Ishikawa (cell line): ENCODE measurements at regions not wholly inside any gene's neighbourhood (a gene's known extent, or its start where the extent isn't known, plus 50 kb on each side); places are given as distances from the start of the nearest gene placed in this dataset.

Experiments used
- CEBPB ChIP-seq: IDR thresholded peaks from 2 replicates; pipeline ENCODE4 v1.6.1; 2012
- CREB1 ChIP-seq: IDR thresholded peaks from 2 replicates; pipeline ENCODE4 v1.6.1; 2012; ENCODE audit warnings: low read depth
- EGR1 ChIP-seq: IDR thresholded peaks from 2 replicates; pipeline ENCODE4 v1.6.1; 2012
- EP300 ChIP-seq: IDR thresholded peaks from 2 replicates; pipeline ENCODE4 v1.6.1; 2012; ENCODE audit warnings: borderline replicate concordance
- FOXM1 ChIP-seq: IDR thresholded peaks from 2 replicates; pipeline ENCODE4 v1.6.1; 2012; ENCODE audit warnings: low read depth, borderline replicate concordance
- MAX ChIP-seq: IDR thresholded peaks from 2 replicates; pipeline ENCODE4 v1.6.1; 2012
- NFIC ChIP-seq: IDR thresholded peaks from 2 replicates; pipeline ENCODE4 v1.6.1; 2012
- RAD21 ChIP-seq: IDR thresholded peaks from 2 replicates; pipeline ENCODE4 v1.6.1; 2012; ENCODE audit warnings: low read depth
- TAF1 ChIP-seq: IDR thresholded peaks from 2 replicates; pipeline ENCODE4 v1.6.1; 2012; ENCODE audit warnings: low read depth, mild to moderate bottlenecking
- TCF12 ChIP-seq: IDR thresholded peaks from 2 replicates; pipeline ENCODE4 v1.6.1; 2012; ENCODE audit warnings: low read depth
- TEAD4 ChIP-seq: IDR thresholded peaks from 2 replicates; pipeline ENCODE4 v1.6.1; 2012
- YY1 ChIP-seq: IDR thresholded peaks from 2 replicates; pipeline ENCODE4 v1.6.1; 2012; ENCODE audit warnings: low read depth
- ZBTB7A ChIP-seq: IDR thresholded peaks from 2 replicates; pipeline ENCODE4 v1.6.1; 2012; ENCODE audit warnings: low read depth
- TF ChIP-seq, protein P1 (sequence below): IDR thresholded peaks from 2 replicates; pipeline ENCODE4 v1.6.1; 2012; ENCODE audit warnings: low read depth, mild to moderate bottlenecking
- TF ChIP-seq, protein P2 (sequence below): IDR thresholded peaks from 2 replicates; pipeline ENCODE4 v1.6.1; 2012

GRCh38 chr5:52204310-52204709 is 583.4 kb upstream of the ITGA1 start:
- TF ChIP-seq YY1 (no peak), CEBPB (no peak), RAD21 (no peak), EP300 (no peak), NFIC (no peak), FOXM1 (no peak), EGR1 (no peak), TCF12 (no peak), ZBTB7A (no peak), MAX (no peak), TAF1 (no peak), CREB1 (no peak), TEAD4 (no peak)
- TF ChIP-seq, protein P1, sequence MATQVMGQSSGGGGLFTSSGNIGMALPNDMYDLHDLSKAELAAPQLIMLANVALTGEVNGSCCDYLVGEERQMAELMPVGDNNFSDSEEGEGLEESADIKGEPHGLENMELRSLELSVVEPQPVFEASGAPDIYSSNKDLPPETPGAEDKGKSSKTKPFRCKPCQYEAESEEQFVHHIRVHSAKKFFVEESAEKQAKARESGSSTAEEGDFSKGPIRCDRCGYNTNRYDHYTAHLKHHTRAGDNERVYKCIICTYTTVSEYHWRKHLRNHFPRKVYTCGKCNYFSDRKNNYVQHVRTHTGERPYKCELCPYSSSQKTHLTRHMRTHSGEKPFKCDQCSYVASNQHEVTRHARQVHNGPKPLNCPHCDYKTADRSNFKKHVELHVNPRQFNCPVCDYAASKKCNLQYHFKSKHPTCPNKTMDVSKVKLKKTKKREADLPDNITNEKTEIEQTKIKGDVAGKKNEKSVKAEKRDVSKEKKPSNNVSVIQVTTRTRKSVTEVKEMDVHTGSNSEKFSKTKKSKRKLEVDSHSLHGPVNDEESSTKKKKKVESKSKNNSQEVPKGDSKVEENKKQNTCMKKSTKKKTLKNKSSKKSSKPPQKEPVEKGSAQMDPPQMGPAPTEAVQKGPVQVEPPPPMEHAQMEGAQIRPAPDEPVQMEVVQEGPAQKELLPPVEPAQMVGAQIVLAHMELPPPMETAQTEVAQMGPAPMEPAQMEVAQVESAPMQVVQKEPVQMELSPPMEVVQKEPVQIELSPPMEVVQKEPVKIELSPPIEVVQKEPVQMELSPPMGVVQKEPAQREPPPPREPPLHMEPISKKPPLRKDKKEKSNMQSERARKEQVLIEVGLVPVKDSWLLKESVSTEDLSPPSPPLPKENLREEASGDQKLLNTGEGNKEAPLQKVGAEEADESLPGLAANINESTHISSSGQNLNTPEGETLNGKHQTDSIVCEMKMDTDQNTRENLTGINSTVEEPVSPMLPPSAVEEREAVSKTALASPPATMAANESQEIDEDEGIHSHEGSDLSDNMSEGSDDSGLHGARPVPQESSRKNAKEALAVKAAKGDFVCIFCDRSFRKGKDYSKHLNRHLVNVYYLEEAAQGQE, result no peak
- TF ChIP-seq, protein P2, sequence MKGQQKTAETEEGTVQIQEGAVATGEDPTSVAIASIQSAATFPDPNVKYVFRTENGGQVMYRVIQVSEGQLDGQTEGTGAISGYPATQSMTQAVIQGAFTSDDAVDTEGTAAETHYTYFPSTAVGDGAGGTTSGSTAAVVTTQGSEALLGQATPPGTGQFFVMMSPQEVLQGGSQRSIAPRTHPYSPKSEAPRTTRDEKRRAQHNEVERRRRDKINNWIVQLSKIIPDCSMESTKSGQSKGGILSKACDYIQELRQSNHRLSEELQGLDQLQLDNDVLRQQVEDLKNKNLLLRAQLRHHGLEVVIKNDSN, result no peak
